RWPE2 (cell line): ENCODE measurements at regions not wholly inside any gene's neighbourhood (a gene's known extent, or its start where the extent isn't known, plus 50 kb on each side); places are given as distances from the start of the nearest gene placed in this dataset.

Experiments
- ATAC-seq: fragments of 200-7000 bp; cut with Tn5 transposase; 3 replicates; pipeline ENCODE4 v1.9.1; 2021; ENCODE audit warnings: low read depth
- DNase-seq: peaks from one replicate; pipeline ENCODE4 v3.0.0-alpha.2; 2020; ENCODE audit warnings: low spot score
- H3K27ac ChIP-seq: fragments of 450-650 bp; 2 replicates; pipeline ENCODE4 v1.5.1; 2017; ENCODE audit warnings: mild to moderate bottlenecking; ENCODE audit not compliant: poor library complexity, severe bottlenecking
- H3K27me3 ChIP-seq: fragments of 250-450 bp; sonication (Bioruptor Pico); 2 replicates; pipeline ENCODE4 v1.5.1; 2021; ENCODE audit warnings: mild to moderate bottlenecking, moderate library complexity; ENCODE audit not compliant: insufficient read depth, poor library complexity, severe bottlenecking
- H3K36me3 ChIP-seq: fragments of 250-450 bp; sonication (Bioruptor Pico); 2 replicates; pipeline ENCODE4 v1.5.1; 2020; ENCODE audit warnings: low read depth, mild to moderate bottlenecking, moderate library complexity
- H3K4me1 ChIP-seq: fragments of 250-450 bp; sonication (Bioruptor Pico); 2 replicates; pipeline ENCODE4 v1.5.1; 2021; ENCODE audit warnings: mild to moderate bottlenecking, moderate library complexity; ENCODE audit not compliant: insufficient read depth, poor library complexity, severe bottlenecking
- H3K4me3 ChIP-seq: fragments of 250-450 bp; sonication (Bioruptor Pico); 2 replicates; pipeline ENCODE4 v1.5.1; 2021; ENCODE audit warnings: mild to moderate bottlenecking, moderate library complexity; ENCODE audit not compliant: severe bottlenecking
- H3K9me3 ChIP-seq: fragments of 250-450 bp; sonication (Bioruptor Pico); 2 replicates; pipeline ENCODE4 v1.5.1; 2021; ENCODE audit warnings: mild to moderate bottlenecking, moderate library complexity; ENCODE audit not compliant: severe bottlenecking
- TF ChIP-seq, protein P1 (sequence below): fragments of 450-650 bp; IDR thresholded peaks from one replicate; pipeline ENCODE4 v1.5.1; 2017; ENCODE audit warnings: mild to moderate bottlenecking, moderate library complexity; ENCODE audit not compliant: poor library complexity, severe bottlenecking

DNA sequence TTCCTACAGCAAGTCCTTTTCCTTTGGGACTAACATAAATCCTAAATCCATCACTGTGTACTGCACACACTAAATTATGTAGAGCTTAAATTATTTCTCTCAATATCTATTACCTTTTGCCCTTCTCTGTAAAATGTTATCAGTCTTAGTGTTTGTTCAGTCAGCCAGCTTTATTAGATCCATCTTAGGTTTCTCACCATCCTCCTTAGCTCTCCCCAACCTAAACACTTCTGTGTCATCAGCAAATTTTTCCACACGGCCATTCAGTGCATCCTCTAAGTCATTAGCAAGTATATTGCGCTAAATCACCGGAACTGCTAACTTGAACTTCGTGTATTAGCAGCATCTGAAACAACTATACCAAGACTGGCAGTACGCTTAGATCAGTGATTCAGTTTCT lies 142.1 kb upstream of the ZNF438 start:
- DNase-seq, result no peak
- H3K4me1 ChIP-seq, result no peaks in the 10 kb centered on the region
- no peak for ATAC-seq
- no peak overlapping the region for H3K4me3 ChIP-seq
- TF ChIP-seq, protein P1, sequence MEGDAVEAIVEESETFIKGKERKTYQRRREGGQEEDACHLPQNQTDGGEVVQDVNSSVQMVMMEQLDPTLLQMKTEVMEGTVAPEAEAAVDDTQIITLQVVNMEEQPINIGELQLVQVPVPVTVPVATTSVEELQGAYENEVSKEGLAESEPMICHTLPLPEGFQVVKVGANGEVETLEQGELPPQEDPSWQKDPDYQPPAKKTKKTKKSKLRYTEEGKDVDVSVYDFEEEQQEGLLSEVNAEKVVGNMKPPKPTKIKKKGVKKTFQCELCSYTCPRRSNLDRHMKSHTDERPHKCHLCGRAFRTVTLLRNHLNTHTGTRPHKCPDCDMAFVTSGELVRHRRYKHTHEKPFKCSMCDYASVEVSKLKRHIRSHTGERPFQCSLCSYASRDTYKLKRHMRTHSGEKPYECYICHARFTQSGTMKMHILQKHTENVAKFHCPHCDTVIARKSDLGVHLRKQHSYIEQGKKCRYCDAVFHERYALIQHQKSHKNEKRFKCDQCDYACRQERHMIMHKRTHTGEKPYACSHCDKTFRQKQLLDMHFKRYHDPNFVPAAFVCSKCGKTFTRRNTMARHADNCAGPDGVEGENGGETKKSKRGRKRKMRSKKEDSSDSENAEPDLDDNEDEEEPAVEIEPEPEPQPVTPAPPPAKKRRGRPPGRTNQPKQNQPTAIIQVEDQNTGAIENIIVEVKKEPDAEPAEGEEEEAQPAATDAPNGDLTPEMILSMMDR, result no peak
- no peak overlapping the region for H3K27ac ChIP-seq
- no peaks in the 10 kb centered on the region for H3K27me3 ChIP-seq
- H3K9me3 ChIP-seq, result peaks cover 6% of the 10 kb centered on the region
- no peaks in the 10 kb centered on the region for H3K36me3 ChIP-seq

- no peaks in the 10 kb centered on the region for H3K4me1 ChIP-seq
- H3K4me3 ChIP-seq, result no peak overlapping the region
- no peaks in the 10 kb centered on the region for H3K36me3 ChIP-seq
- no peaks in the 10 kb centered on the region for H3K27me3 ChIP-seq
- ATAC-seq, result no peak
- H3K9me3 ChIP-seq, result peaks cover 6% of the 10 kb centered on the region
- H3K27ac ChIP-seq, result no peak overlapping the region
- DNase-seq, result no peak
- TF ChIP-seq, protein P1, result no peak
Measured at GRCh38 chr10:31179091-31179680, 139.8 kb upstream of the ZEB1 start.

DNA sequence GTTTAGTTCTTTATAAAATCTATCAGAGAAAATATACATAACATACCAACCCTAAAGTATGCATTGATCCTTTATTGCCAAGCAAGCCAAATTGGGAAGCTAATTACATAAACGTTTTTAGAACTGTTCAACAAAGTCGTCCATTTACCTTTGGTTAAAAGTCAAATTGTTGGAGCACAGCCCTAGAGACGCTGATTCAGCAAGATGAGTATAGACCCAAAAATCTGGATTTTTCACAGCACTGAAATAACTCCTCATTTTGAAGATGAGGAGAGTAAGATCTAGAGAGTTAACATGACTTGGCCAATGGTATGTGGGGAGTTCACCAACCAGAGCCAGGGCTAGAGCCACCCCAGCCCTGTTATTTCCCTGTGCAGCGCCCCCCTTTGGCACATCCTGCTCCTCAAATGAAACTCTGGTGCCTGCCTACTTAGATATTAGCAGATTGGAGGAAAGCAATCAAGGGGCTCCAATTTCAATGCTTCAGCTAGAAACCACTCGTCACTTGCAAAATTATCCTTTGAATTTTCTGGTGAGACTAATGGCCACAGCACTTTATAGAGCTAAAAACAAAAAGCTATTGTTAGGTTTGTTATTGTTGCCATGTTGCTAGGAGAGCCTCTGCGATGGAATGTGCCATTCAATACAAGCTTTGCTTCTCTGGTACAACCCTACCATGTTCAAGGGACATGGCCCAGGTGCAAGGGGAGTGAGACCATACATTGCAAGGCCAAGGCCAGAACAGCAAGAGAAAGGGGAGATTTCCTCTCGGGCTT lies 132.6 kb upstream of the ZEB1 start:
- H3K36me3 ChIP-seq, result no peaks in the 10 kb centered on the region
- no peaks in the 10 kb centered on the region for H3K27me3 ChIP-seq
- TF ChIP-seq, protein P1, result no peak
- ATAC-seq, result no peak
- H3K4me3 ChIP-seq, result no peak overlapping the region
- no peak overlapping the region for H3K27ac ChIP-seq
- no peak for DNase-seq
- no peaks in the 10 kb centered on the region for H3K4me1 ChIP-seq
- no peaks in the 10 kb centered on the region for H3K9me3 ChIP-seq

- no peak for DNase-seq
- TF ChIP-seq, protein P1, result no peak
- no peak for ATAC-seq
- Histone ChIP-seq H3K36me3 (no peaks in the 10 kb centered on the region), H3K27ac (no peak overlapping the region), H3K9me3 (no peaks in the 10 kb centered on the region), H3K4me1 (no peaks in the 10 kb centered on the region), H3K27me3 (no peaks in the 10 kb centered on the region), H3K4me3 (no peak overlapping the region)
Measured at GRCh38 chr10:31187182-31187581, 131.8 kb upstream of the ZEB1 start.
